GM12892 (cell line): ENCODE measurements at regions not wholly inside any gene's neighbourhood (a gene's known extent, or its start where the extent isn't known, plus 50 kb on each side); places are given as distances from the start of the nearest gene placed in this dataset.
"Not testable (repeated sequence)": the region's sequence is repeated elsewhere in the genome, so short reads cannot be mapped to it uniquely, and the experiment has no call there.

ENCODE experiments used
- POLR2A ChIP-seq: IDR thresholded peaks from 2 replicates; pipeline ENCODE4 v1.6.1; 2011; ENCODE audit warnings: low read depth, low read length, control low read depth
- POLR2AphosphoS5 ChIP-seq: IDR thresholded peaks from 2 replicates; pipeline ENCODE4 v1.6.1; 2011; ENCODE audit warnings: low read depth, low read length, control low read depth
- TAF1 ChIP-seq: IDR thresholded peaks from 2 replicates; pipeline ENCODE4 v1.6.1; 2011; ENCODE audit warnings: low read depth, mild to moderate bottlenecking, control low read depth, low read length, borderline replicate concordance

GRCh38 chr6:71007298-71007697, 50.4 kb upstream of the B3GAT2 start:
- TF ChIP-seq POLR2AphosphoS5, POLR2A, TAF1: not testable (repeated sequence)
